ENCODE measurements at regions not wholly inside any gene's neighbourhood (a gene's known extent, or its start where the extent isn't known, plus 50 kb on each side); places are given as distances from the start of the nearest gene placed in this dataset.

DNA sequence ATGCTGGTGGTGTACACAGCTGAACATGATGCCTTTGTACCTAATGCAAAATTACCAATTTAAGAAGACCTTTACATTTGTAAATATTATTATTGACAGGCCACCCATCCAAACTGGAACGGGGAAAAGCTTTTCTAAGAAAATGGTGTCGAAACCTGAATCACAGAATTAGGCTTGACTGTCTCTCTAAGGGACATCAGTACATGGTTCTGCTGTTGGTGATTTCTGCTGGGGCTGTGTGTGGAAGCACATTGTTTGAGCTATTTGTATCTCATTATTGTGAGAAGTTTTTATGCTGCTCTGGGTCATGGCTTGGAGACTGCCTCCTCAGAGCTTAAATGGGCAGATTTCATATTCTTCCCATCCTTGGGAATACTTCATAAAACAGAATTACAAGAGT lies 420.9 kb upstream of the POU3F3 start:
- TF ChIP-seq, protein P1, sequence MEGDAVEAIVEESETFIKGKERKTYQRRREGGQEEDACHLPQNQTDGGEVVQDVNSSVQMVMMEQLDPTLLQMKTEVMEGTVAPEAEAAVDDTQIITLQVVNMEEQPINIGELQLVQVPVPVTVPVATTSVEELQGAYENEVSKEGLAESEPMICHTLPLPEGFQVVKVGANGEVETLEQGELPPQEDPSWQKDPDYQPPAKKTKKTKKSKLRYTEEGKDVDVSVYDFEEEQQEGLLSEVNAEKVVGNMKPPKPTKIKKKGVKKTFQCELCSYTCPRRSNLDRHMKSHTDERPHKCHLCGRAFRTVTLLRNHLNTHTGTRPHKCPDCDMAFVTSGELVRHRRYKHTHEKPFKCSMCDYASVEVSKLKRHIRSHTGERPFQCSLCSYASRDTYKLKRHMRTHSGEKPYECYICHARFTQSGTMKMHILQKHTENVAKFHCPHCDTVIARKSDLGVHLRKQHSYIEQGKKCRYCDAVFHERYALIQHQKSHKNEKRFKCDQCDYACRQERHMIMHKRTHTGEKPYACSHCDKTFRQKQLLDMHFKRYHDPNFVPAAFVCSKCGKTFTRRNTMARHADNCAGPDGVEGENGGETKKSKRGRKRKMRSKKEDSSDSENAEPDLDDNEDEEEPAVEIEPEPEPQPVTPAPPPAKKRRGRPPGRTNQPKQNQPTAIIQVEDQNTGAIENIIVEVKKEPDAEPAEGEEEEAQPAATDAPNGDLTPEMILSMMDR (IDR thresholded peaks at IDR 0.05), result no peak
- no peak for TF ChIP-seq POLR2A (IDR thresholded peaks at IDR 0.05)
